ENCODE measurements at regions not wholly inside any gene's neighbourhood (a gene's known extent, or its start where the extent isn't known, plus 50 kb on each side); places are given as distances from the start of the nearest gene placed in this dataset.

- no peak for TF ChIP-seq GATA2 (IDR thresholded peaks at IDR 0.05; ENCODE audit: low read depth, low read length)
- TF ChIP-seq GATA3 (IDR thresholded peaks at IDR 0.05; ENCODE audit: low read depth, low read length), result no peak
Observed at GRCh38 chr13:89568276-89568675, 1779.2 kb upstream of the MIR17HG start.

All from SH-SY5Y (cell line).